Suppressor macrophage (primary cell): ENCODE measurements at regions not wholly inside any gene's neighbourhood (a gene's known extent, or its start where the extent isn't known, plus 50 kb on each side); places are given as distances from the start of the nearest gene placed in this dataset.

Experiments
- DNase-seq, 4 experiments: peaks; one replicate each; pipeline ENCODE4 v3.0.0-alpha.2; 2020 to 2022

DNA sequence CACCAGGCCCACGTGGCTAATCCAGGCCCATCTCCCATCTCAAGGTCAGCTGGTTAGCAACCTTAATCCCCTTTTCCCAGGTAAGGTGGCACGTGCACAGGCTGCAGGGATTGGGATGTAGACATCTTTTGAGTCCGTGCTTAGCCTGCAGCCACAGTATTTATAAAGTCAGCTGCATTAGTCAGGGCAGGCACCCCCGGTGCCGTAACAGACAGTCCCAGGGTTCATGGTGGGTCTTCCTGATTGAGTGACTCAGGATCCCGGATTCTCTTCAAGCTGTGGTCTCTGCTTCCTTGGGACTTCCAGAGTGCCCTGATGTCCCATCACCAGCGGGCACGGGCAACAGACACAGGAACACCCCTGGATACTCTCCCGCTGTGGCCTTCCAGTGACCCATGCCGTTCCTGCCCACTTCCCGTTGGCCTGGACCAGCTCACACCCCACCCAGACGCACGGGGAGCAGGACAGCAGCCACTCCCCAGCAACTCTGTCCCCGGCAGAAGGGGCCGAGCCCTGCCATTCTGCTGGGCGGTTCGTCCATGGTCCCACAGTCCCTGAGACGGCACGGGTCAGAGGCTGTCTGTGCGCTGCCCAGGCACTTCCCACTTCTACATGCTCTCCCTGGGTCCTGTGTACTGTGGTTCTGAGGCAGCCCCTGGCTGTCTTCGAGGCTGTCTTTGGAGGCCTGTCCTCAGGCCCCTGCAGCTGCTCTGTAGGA lies 248.6 kb upstream of the GSE1 start:
- DNase-seq = no peak

DNA sequence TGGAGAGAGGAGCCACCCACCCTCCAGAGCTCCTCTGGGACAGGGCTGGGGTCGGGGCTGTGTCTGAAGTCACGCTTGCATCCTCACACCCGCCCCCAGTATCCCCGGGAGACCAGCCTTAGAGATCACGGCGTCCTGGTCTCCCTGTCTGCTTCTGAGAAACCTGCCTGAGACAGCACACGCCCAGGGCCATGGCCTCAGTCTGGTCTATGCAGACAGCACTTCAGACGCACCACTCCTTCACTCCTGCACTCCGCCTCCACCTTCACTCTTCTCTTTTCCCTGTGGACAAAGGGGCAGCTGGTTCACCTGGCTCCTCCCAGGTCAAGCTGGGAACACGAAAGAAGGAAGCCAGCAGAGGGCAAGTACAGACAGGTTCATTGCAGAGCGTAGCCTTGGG lies 248.0 kb upstream of the GSE1 start:
- no peak for DNase-seq

DNA sequence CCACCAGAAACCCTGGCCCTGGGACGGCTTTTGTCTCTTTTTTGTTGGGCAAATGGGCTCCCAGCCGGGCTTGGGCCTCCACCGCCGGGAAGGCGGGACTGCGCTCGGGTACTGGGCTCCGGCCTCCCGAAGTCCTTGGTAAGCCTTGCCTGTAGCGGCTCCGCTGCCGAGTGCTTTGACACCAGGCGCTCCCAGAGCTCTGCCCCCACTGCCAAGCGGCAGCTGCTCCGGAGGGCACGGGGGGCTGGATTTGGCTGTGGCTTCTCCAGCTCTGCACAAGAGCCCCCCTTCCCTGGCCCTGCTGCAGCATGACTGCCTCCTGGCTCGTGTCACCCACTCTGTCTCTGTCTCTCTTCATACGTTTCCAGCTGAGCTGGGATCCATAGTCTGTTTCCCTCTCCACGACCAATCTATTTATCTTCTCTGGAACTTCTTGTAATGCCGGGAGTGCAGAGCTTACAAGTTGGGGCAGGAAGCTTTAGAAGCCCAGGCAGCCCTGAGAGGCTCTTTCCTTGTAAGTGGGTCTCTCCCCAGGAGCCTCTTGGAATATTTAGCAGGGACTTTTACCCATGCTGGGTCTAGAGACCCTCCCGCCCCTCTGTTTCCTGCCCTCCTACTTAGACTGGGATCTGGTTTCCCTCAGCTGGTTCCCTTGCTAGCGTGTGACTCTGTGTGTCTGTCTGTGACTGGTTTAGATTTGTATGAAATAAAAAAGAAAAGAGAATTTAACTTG lies 246.9 kb upstream of the GSE1 start:
- no peak for DNase-seq

DNA sequence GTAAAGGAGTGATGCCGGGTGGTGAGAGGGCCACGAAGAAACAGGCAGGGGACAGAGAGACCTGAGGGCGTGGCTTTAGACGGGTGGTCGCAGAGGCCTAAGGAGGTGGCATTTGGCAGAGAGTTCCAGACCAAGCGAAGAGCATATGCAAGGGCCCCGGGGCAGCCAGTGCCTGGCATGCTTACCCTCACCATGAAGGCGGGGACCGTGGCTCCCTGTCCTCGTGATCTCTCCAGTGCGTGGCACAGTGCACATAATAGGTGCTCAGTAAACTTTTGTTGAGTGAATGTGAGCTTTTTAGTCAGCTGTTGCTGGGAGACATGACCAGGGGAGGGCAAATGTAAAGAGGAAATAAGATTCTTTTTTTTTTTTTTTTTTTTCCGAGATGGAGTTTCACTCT lies 245.6 kb upstream of the GSE1 start:
- DNase-seq = no peak

DNA sequence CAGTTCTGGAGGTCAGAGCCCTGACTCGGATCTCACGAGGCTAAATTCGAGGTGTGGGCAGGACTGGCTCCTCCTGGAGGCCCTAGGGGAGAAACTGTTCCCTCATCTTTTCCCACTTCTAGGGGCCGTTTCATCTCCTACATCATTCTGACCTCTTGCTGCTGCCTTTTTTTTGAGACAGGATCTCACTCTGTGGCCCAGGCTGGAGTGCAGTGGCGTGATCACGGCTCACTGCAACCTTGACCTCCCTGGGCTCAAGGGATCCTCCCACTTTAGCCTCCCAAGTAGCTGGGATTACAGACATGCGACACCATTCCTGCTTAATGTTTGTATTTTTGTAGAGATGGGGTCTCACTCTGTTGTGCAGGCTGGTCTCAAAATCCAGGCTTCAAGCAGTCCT lies 244.1 kb upstream of the GSE1 start:
- DNase-seq = no peak

GRCh38 chr16:85369741-85370528 lies 243.2 kb upstream of the GSE1 start:
- DNase-seq = peak; percentile 53 to 76 (median 65)

DNA sequence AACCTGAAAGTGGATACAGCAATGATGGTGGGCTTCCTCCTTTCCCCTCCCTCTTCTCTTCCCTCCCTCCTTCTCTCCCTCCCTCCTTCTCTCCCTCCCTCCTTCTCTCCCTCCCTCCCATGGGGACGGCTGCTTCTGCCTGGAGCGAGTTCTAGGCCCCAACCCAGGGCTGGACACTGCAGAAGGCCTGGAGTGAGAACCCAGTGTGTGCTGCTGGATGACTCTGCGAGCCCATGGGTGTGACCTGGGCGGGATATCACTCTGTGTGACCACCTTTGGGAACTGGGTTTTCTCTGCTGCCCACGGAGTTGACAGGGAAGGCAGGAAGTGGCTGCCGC lies 242.6 kb upstream of the GSE1 start:
- peak in 2 of 4 experiments; percentile 9 to 19 for DNase-seq

DNA sequence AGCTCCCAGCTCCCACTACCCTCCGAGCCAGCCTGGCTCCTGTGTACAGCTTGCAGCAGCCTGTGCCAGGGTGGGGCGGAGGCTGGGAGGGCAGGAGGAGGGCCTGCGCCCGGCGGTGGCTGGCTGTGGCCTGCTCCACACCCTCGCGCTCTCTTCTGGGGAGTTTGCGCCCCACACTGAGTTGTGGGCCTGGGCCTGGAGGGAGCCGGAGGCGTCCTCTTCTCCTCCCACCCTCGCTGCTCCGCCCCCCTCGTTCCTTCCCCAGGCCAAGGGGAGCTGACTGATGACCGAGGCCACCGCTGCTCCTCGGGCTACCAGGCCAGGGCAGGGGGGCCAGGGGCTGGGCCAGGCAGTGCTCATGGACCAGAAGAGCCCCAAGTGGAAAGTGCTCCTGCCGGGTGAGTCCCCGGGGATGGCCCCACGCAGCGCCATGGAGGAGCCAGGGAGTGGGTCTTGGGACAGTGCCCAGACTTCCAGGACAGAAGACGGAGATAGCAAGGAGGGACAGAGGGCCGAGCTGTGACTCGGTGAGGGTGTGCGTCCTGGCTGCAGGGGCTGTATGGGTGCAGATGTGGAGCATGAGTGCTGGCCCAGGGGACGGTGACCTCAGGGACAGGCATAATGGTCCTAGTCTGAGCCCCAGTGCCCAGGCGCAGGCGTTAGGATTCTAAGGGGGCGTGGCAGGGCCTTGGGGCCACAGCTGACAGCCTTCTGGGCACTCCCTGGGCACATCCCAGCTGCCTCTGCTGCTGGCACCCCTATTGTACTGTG lies 242.1 kb upstream of the GSE1 start:
- DNase-seq = no peak

- no peak for DNase-seq
Observed at GRCh38 chr16:85371948-85372347, 241.2 kb upstream of the GSE1 start.

DNA sequence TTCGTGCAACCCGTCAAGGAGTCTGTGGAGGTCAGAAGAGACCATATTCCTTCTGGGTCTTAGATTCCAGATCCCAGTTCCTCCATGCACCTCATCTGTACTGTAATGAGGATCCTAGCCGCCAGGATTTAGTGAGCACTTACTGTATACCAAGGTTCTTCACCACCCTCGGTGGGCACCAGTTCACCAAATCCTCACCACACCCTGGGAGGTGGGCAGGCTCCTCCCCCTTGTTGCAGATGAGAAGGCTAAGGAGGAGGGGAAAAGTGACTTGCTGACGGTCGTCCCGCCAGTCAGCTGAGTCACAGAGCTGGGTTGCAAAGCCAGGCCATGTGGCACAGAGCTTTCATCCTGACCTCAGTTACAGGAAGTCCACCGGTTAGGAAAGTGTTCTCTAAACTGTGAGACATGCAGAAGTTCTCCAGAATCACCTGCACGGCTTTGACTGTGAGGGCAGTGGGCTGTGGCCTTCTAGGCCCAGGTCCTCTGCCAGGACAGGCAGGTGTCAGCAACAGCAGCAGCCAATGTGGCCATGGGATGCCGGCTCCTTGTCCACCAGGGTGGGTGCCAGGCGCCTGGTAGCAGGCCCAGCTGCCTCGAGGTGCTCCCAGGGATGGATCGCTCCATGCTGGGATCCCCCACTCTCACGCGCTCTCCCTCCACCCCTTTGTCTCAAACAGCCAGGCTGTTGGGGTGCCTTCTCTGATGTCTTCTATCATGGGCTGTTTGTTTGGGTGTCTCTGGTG lies 240.3 kb upstream of the GSE1 start:
- DNase-seq = peak; percentile 66 to 85 (median 84)

DNA sequence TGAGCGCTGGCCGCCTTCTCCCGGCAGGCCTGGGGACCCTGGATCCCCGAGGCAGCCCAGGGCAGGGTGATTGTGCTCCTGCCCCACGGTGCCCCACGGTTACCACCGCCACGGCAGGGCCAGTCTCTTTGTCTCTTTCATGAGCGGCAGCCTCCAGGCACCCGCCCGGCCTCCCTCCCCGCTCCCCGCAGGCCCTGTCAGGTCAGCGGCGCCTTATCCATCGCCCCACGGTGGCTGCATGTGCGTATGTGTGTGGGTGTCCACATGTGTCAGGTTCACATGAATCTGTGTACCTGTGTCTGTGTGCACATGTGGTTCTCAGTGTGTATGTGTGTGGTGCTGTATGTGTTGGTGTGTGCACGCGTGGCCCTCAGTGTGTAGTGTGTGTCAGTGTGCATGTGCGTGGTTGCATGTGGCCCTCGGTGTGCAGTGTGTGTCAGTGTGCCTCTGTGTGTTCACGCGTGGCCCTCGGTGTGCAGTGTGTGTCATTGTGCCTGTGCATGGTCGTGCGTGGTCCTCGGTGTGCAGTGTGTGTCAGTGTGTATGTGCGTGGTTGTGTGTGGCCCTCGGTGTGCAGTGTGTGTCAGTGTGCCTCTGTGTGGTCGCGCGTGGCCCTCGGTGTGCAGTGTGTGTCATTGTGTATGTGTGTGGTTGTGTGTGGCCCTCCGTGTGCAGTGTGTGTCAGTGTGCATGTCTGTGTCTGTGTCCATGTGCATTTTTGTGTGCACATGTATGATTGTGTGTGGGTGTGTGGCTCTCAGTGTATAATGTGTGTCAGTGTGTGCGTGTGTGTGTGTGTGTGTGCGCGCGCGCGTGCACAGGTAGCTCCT lies 239.2 kb upstream of the GSE1 start:
- no peak for DNase-seq

- DNase-seq = no peak
Observed at GRCh38 chr16:85374571-85374872, 238.6 kb upstream of the GSE1 start.

GRCh38 chr16:85375282-85375681 lies 237.8 kb upstream of the GSE1 start:
- DNase-seq = no peak

- no peak for DNase-seq
Observed at GRCh38 chr16:85376292-85377095, 236.6 kb upstream of the GSE1 start.

DNA sequence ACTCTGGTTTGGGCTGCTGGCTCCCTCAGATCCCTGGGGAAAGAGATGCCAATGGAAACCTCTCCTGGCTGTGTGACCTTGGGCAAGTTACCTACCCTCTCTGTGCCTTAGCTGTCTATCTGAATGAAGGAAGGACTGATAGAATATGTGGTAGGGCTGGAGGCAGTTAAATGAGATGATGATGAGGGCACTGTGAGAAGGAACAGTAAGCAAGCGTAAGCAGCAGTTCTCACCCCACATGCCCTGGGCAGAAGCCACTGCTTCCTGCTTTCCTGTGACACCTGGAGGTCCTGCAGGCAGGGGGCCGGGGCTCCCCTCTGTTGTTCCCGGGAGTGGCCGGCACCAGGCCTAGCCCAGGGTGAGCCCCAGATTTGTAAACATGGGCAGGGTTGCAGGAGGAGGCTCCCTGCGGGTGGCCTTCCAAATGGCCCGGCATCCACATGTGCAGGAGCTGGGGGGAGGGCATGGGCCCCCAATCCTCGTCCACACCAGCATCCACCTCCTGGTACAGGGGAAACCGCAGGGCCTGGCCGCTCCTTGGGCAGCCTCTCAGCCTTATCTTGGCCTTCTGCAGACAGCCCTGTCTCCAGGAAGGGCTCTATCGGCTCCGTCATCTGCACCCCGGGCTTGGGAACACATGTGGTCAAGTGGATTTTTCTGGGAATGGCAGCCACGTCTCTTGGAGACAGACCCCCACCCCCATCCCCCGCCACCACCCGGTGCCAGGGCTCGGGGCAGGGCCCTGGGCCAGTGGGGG lies 235.6 kb upstream of the GSE1 start:
- DNase-seq = no peak

DNA sequence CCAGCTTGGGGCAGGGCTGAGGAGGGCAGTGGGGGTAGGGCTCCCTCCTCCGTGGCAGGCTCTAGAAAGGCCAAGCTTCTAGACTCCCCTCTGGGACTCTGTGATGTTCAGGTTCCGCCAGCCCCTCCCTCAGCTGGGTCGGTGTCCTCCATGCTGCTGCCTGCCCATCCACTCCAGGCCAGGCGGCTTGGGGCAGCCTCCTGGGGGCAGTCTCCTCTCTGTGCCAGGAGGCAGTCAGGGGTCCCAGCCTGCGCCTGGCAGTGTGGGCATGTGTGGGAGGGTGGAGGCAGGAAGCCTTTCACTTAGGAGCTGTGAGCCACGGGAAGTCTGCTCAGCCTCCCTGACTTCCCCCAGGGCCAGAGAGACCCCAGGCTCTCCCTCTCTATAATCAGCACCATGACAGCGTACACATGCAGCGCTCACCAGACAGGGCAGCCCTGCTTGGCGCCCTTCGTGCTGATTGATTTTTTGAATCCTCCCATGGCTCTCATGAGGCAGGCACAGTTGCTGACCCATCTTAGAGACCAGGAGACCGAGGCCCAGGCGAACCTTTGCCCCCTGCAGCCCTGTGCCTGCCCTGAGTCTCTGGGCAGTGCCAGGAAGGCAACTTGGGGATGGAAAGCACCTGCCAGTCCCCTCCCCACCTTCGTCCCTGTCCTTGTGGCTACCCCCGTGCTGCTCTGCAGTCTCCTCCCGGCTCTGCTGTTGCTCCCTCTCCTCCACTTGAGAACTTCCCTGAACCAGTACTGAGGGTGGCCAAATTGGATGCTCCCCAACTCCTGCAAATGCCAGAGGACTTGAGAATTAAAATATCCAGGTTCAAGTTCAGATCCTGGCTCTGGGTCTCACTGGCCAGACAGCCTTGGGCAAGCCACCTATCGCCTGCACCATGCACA lies 234.7 kb upstream of the GSE1 start:
- DNase-seq = no peak

DNA sequence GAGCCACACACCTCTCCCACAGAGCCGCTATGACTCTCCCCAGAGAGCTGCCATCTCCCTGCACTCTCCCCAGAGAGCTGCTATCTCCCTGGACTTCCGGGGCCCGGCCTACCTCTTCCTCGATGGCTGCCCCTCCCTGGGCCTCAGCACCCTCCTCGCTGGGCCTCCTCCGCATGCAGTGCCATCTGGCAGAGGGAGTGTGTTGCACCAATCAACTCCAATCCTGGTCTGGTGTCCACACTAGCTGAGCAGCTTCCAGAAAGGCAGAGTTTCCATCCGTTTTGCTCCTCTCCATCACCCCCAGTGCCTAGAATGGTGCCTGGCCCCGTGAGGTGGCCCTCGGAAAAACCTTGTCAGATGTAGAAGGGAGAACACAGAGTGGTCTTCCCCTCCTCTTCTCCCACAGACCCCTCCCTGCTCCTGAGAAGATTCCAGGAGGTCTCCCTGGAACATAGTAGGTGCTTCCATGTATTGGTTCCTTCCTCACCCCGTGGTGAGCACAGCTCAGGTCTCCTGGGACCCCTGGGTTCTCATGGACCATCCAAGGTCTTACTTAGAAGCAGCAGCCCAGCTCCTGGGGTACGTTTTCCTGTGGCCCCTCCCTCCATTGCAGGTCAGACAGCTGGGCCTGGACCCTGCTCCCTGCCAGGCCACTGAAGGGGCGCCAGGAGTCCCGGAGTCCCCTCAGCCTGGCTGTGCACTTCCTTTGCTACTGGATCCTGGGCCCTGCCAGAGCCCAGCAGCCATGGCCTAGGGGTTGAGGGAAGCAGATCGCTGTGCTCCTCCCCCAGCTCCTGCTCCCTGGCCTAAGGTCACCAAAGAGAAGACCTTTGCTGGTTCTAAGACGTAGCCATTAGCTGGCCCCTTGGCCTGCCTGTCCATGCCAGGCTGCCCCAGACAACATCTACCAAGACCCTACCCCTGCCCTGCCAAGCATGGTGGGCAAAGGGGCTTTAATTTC lies 233.8 kb upstream of the GSE1 start:
- no peak for DNase-seq
